ENCODE measurements at regions not wholly inside any gene's neighbourhood (a gene's known extent, or its start where the extent isn't known, plus 50 kb on each side); places are given as distances from the start of the nearest gene placed in this dataset.

DNA sequence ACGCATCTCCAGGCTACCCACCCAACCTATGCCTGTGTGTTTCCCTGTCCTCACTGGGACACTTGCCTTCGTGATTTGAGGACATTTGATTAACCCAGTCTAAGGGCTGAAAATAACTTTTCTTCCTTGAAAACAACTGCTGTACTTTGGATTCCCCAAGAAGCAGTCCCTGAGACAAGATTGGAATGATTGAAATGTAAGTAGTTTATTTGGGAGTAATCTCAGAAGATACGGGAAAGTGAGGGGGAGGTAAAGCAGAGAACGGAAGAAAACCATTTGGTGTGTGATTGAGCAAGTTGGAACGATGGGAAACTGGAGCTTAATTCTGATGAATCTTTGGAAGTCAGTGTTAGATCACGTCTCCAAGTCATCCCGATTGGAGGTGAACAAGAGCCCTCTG lies 143.8 kb upstream of the LMCD1 start:
- DNase-seq (ENCODE audit: low read depth): peak; percentile 1

DNA sequence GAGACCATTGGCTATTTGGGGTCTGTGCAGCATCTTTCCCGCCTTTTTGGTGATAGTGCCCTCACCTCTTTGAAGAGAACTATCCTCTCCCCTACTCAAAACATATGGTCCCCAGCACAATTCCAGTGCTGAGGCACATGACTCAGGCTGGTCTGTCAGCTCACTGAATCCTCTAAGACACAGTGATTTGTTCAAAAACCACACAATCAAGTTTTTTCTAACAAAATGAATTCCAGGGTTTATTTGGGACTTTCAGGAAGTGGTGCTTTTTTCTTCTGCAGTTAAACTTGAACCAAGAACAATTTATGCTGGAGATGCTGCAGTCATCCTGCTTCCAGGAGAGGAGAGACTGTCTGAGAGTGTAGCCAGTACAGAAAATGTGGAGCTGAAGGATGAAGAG lies 142.5 kb upstream of the LMCD1 start:
- DNase-seq (ENCODE audit: low read depth): no peak

DNA sequence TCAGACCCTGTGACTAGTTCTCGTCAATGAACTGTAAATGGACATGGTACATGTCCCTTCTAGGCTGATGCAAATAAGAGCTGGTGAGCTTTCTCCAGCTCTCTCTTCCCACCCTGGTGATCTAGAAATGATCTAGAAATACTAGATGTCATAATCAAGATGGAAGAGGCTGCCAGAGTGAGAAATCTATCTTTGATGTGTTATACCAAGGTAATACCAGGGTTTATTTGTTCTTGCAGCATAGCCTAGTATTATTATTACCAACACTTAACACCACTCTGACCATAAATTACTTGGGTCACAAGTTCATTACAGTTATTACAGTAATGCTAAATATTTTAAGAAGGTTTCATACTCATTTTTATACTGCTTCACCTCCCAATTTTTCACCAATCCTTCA lies 138.4 kb upstream of the LMCD1 start:
- DNase-seq (ENCODE audit: low read depth): no peak

DNA sequence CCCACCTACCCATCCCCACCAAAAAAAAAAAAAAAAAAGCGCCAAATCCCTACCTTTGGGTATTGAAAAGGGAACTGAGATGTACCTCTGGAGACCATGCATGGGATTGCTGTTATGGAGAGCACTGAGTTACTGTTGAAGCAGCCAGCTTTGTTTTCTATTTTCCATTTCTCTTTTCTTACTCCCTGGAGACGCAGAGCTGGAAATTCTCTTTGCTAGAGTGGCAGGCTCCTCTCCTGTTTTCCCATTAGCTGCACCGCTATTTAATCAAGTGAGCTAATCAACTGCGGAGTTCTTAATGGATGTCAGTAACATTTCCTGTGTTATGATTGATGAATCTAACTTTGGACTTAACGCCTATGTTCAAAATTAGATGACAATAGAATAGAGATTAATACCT lies 136.1 kb upstream of the LMCD1 start:
- no peak for DNase-seq (ENCODE audit: low read depth)

DNA sequence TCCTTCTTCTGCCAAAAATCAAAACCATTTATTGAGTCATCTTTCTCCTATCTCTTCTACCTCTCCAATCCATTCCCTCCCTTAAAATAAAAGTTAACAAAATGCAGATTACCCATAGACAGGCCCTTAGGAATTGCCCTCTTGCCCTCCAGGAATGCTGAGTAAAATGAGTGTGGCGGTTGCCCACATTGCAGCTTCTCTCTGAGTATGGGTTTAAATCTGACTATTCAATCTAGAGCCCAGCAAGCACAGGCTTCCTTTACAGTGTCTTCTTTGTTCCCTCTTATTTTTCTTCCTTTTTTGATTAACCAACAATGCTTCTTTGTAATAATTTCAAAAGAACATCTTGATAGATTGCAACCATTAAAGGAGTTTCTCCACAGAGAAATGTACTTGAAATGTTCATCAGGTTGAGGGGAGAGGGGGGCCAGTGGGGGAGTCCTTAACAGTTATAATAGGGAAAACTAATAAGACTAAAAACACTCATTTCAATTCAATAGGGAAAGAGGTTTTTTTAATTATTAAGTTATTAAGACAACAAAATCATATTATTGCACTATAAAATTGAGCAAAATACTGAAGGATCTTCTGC lies 135.3 kb upstream of the LMCD1 start:
- DNase-seq (ENCODE audit: low read depth): no peak

DNA sequence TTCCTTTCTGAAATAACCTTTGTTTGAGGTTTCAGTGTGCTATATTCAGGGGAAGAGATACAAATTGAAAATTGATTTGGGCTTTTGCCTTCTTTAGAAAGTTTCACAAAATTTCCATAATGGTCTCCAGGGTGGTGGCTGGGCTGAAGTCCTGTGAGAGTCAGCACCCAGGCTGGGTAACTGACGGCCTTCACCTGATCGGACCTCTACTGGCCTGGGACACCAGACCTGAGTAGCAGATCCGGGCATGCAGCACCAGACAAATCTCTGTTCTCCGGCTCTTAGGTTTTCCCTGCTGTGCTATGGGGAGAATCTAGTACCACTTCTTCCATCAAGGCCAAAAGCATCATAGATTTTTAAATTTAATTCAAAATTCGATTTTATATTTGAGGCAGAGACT lies 133.0 kb upstream of the LMCD1 start:
- no peak for DNase-seq (ENCODE audit: low read depth)

DNA sequence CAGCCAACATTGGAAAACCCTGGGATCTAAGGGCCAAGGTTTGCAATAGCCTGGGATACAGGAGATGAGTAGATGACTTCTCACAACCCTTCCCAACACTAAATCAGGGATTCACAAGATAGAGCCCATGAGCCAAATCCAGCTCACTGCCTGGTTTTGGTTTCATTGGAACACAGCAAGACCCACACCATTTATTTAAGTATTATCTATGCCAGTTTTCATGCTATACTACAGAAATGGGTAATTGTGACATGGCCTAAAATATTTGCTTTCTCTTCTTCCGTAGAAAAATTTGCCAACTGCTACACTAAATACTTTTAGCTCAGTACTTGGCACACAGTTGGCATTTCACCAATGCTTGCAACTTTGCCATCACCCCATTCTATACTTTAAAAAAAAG lies 132.0 kb upstream of the LMCD1 start:
- no peak for DNase-seq (ENCODE audit: low read depth)

DNA sequence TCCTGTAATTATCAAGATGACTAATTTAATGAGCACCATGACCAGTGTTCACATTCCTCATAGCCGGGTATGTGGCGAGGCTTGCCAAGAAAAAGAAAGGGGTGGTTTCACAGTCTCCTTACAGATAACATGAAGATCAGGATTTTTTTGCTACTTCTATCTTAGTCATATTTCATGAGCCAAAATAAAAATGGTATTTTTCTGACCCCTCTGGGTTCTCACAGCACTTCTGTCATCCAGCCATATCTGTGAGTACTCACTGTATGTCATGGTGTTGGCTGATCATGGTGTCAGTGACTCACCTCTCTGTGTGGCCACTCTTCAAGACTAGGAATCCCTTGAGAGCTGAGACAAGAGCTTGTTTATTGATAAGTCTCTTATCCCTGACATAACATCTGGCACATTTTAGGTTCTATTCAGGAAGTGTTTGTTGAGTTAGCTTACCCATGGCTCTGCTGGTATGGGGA lies 130.5 kb upstream of the LMCD1 start:
- peak; percentile 12 for DNase-seq (ENCODE audit: low read depth)

DNA sequence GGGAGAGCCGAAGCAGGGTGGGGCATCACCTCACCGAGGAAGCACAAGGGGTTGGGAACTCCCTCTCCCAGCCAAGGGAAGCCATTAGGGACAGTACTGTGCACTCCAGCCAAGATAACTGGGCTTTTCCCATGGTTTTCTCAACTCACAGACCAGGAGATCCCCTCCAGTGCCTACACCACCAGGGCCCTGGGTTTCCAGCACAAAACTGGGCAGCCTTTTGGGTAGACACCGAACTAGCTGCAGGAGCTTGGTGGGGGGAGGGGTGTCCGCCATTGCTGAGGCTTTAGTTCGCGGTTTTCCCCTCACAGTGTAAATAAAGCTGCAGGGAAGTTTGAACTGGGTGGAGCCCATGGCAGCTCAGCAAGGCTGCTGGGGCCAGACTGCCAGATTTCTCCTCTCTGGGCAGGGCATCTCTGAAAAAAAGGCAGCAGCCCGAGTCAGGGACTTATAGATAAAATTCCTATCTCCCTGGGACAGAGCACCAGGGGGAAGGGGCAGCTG lies 129.6 kb upstream of the LMCD1 start:
- DNase-seq (ENCODE audit: low read depth): no peak

DNA sequence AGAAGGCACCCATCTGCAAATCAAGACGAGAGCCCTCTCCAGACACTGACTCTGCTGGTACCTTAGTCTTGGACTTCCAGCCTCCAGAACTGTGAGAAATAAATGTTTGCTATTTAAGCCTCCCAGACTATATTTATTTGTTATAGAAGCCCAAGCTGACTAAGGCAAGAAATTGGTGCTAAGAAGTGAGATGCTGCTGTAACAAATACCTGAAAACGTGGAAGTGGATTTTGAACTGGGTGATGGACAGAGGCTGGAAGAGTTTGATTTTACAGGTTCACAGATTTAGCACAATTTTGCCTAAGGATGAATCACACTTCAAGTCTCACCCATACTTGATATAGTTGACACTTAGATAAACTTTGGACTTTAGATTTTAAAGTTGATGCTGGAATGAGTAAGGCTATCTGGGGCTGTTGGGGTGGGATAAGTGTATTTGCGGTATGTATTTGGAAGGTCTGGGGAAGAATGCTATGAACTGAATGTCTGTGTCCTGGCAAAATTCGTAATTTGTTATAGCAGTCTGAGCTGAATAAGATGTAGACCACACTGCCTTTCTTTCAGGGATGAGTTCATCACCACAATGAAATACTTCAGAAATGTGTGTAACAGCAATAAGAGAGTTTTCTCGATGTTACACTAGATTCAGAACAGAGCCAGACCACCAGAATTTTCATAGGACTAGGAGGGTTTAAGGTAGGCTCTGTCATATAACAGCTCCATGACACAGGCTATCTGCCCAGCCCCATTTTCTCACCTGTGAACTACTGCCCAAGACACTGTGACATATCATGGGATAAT lies 120.5 kb upstream of the LMCD1 start:
- DNase-seq (ENCODE audit: low read depth): no peak

DNA sequence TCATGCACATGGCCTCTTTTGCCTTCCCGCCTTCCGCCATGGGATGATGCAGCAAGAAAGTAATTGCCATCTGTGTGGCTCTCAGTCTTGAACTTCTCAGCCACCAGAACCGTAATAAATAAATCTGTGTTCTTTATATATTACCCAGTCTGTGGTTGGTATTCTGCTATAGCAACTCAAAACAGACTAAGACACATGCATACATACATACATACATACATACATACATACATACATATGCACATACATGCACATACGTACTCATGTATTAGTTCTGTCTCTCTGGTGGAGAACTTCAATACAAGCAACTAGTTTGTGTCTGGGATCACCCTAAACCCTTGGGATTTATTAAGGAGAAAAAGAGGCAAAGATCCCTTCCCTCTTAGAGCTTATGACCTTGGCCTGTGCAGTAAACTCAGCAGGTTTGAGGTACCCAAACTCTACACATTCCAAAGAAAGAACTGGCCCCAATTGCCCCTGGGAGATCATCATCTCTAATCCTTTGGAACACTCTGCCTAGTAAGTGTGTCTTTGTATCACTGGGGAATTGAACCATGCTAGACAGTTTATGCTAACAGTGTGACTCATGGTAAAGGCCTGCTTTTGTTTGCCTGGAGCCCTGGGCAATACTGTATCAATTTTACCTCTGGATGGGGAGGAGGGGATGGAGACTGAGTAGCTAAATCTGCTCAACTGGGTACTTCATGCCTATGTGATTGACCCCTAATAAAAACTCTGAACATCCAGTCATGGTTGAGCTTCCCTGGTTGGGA lies 115.6 kb upstream of the LMCD1 start:
- no peak for DNase-seq (ENCODE audit: low read depth)

DNA sequence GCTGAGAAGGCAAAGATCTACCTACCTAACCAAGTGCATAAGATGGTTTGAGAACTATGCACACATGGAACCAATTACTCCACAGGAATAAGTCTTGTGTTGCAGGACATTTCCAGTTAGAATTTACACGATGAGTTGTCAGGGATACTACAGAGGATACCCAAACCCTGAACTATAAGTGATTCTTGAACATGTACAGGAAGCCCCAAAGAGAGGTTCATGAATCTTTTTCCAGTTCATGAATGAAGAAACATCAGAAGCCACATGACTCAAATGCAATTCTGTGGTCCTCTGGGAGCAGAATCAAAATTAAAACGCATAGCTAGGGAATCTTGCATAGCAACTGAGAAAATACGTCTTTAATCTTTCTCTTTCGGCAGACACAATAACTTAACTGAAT lies 114.1 kb upstream of the LMCD1 start:
- DNase-seq (ENCODE audit: low read depth): no peak

DNA sequence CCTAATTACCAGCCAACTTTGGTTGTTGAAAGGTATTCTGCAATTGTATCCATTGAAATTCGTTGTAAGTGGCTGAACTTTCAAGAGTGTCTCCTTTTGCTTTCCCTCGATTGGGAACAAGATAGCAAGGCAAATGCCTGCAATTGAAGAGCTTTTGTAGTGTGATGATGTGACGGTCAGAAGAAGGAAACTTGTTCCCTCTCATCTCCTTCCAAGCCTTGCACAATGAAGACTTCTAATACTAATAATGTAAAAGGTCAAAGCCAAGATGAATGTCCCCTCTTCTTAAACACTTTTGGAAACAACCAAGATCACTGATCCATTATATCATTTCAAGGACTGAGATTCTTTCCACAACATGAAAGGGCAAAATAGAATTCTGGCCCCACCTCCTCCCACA lies 101.9 kb upstream of the LMCD1 start:
- DNase-seq (ENCODE audit: low read depth): no peak

DNA sequence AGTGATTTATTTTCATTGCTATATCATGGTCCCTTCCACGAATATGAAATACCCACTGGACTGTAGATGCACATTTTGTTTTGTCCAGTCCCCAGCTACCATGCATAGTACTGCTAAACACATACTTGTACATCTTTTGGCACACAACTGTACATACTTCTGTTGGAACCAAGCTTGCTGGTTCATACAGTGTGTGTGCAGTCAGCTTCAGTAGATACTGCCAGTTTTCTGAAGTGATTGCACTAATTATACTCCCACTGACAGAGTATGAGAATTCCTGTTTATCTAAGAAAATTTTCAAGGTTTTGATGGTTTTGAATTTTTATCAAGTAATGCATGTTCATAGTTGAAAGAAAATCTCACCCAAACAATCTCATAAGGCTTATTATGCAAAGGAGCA lies 100.7 kb upstream of the LMCD1 start:
- no peak for DNase-seq (ENCODE audit: low read depth)

DNA sequence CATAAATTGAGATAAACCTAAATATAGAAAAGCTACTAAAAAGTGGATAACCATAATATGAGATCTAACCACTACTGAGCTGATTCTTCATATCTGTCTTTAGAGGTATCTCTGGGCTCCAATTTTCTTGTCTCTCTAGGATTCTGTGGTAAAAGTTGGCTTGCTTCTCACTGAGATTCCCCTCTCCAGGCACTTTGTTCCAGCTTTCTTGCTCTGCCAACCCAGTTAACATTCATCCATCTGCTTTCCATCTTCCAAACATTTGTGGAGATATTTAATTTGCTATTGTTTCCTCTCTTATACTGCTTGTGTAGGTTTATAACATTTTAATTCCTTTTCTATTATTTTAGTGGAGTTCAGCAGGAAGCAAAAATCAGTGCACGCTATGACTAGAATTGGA lies 97.6 kb upstream of the LMCD1 start:
- DNase-seq (ENCODE audit: low read depth): no peak

DNA sequence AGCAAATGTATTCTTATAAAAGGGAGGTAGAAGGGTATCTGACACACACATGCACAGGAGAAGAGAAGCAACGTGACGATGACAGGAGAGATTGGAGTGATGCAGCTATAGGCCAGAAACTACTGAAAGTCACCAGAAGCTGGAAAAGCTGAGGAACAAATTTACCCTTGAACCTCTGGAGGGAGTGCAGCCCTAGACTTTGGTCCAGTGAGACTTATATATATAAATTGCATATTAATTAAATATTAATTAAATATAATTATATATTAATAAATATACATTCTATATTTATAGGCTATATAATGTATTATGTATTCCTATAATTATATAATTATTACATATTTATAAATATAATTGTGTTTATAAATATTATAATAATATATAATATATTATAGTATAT lies 96.5 kb upstream of the LMCD1 start:
- no peak for DNase-seq (ENCODE audit: low read depth)

DNA sequence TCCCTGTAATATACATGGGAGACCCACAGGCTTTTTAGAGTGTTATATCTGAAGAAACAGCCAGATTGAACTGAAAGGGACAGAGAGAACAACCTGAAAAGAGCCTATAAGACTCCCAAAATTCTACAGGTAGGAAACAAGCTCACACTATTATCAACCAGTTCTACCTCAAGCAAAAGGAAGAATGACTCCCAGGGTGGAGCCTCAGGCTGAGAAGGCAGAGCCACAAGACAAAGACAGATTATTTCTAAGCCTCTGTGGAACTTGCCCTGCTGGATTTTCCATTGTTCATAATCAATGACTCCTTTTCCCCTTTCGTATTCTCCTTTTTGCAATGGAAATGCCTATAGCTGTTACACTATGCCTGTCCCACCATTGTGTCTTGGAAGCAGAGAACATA lies 95.1 kb upstream of the LMCD1 start:
- no peak for DNase-seq (ENCODE audit: low read depth)

DNA sequence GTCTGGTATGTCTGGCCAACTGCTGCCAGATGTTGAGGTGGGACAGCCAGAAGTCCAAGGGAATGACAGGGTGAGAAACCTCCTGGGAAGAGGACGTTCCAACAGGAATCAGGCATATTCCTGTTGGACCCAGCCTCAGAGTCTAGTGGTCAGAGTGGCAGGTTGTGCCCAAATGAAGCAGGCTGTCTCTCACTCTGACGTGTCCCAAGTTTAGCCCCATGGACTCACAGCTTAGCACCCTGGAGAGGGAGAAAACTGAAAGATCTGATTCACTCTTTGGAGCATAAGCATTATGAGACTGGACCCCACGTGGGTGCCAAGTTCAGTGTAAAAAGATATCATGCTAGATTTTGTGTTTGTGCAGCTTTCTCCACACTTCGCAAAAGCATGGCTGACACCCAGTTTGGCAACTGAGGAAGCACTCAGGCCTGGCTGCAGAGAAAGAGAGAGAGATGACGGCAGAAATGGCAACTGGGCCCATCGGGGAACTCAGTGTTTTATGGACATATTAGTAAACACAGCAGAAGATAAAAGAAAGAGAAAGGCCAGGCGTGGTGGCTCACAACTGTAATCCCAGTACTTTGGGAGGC lies 88.2 kb upstream of the LMCD1 start:
- DNase-seq (ENCODE audit: low read depth): no peak

DNA sequence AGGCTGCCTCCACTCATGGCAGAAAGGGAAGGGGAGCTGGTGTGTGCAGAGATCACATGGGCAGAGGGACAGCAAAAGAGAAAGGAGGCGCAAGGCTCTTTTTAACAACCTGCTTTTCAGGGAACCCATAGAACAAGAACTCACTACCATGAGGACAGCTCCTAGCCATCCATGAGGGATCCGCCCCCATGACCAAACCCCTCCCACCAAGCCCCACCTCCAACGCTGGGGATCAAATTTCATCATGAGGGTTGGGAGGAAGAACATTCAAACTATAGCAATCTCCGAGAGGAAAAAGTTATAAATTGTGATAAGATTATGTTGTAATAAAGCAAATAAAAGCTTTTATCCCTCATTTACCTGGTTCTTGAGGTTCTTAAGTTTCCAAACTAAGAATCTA lies 84.7 kb upstream of the LMCD1 start:
- peak; percentile 35 for DNase-seq (ENCODE audit: low read depth)

DNA sequence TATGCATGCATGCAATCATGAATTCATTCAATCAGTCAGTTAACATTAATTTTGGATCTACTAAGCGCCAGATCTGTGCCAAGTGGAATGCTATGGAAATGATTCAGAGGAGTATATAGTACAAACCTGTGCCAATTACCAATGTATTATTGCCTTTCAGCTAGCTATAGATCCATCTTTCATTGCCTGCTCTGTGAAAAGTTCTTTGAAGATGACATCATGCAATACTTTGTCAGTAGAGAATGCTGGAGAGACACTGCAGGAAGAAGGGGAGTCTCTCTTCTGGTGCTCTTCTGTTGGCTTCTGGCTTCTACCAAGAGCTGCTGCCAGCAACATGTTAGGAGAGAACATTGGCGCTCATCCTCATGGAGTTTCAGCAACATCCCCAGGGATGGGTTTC lies 81.0 kb upstream of the LMCD1 start:
- no peak for DNase-seq (ENCODE audit: low read depth)

DNA sequence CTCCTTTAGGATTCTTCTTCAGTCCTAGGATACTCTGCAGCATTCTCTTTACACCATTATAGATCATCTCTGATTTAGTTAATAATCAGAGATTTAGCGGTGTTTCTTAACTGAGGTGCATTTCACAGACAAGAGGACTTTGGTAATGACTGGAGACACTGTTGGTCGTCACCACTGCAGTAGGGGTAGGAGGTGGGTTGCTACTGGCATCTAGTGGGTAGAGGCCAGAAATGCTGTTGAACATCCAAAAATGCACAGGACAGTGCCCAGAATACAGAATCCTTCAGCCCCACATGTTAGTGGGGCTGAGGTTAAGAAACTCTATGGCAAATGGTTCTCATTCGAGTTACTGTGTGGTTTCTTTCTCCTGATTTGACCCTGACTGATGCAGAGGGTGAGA lies 80.4 kb upstream of the LMCD1 start:
- no peak for DNase-seq (ENCODE audit: low read depth)

DNA sequence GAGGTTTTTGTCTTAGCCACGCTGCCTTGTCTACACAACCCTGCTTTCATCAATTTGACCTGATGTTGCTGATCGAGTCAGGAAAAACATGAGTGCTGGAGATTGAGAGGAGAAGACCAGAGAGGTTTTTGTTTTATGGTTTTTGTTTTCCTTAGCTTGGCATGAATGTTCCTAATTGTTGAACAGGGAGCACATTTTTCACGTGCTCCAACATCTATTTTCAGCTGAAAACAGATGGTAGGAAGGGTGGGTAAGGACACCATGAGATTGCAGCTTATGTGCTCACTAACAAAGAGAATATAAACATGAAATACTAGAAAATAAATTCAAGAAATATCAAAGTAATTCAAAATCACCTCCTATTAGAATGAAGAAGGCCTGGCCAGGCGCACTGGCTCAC lies 79.9 kb upstream of the LMCD1 start:
- DNase-seq (ENCODE audit: low read depth): no peak

DNA sequence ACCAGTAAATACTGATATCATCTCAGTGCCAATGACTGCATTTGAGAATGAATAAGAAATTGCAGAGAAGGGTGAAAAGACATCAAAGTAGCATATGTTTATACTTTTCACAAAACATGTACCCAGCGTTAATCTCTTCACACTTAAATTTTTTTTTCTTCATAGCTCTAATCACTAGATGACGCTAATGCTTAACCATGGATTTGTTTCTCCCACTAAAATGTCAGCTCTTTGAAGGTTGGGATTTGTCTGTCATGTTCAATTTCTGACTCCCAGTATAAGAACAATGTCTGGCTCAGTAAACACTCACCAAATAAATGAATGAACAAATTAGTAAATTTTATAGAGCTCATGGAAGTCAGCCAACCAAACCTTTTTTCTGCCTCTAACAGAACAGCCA lies 78.3 kb upstream of the LMCD1 start:
- DNase-seq (ENCODE audit: low read depth): no peak
